HG02759 (cell line): ENCODE measurements at regions not wholly inside any gene's neighbourhood (a gene's known extent, or its start where the extent isn't known, plus 50 kb on each side); places are given as distances from the start of the nearest gene placed in this dataset.
"Not testable (repeated sequence)": the region's sequence is repeated elsewhere in the genome, so short reads cannot be mapped to it uniquely, and the experiment has no call there.

ENCODE experiments used
- ATAC-seq: cut with Tn5 transposase; IDR thresholded peaks from one replicate; pipeline ENCODE4 v1.9.1; 2021; ENCODE audit warnings: mild to moderate bottlenecking, moderate library complexity; ENCODE audit not compliant: unreplicated experiment

DNA sequence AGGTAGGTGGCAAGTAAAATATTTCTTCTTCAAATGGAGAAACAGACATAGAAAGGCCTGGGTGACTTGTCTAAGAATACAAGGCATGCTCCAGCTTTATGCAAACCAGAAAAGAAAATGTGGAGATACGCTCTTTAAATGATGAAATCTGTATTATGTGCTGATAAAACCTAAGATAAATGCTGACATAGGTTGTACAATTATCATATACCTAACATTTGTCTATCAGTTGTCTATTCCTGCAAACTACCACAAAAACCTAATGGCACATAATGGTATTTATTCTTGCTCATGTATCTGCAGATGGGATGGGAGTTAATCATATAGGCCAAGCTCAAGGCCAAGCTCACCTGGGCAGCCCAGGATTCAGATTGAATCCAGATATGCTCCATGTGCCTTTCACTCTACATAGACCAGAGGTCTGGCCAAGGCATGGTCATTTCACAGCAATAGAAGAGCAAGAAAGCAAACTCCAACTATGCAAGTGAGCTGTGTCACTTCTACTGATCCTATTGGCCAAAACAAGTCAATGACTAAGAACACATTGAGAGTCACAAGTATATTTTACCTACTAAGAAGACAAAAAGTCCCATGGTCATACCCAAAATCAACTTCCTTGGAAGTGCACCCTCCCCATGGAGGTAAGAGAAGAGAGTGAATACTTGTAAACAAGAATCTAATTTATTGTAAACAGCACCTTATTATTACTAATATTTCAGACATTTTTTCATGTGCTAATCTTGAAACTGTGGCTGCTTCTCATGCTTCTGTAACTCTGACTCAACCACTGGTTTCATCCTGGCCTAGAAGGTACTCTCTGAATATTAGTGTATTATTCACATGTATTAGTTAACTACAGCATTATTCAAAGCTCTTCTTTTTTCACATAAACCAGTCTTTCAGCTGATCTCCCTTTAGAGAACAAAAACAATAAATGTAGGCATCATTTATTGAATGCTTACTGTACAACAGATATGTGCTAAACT lies 270.7 kb upstream of the SOX9 start:
- ATAC-seq = no peak

GRCh38 chr17:71850812-71851211 lies 270.0 kb upstream of the SOX9 start:
- ATAC-seq = no peak

GRCh38 chr17:71855010-71855409 lies 265.8 kb upstream of the SOX9 start:
- no peak for ATAC-seq

GRCh38 chr17:71864755-71865154 lies 256.1 kb upstream of the SOX9 start:
- no peak for ATAC-seq

- no peak for ATAC-seq
These were observed 254.7 kb upstream of the SOX9 start for GRCh38 chr17:71866095-71866494.

- ATAC-seq = no peak
These were observed 251.5 kb upstream of the SOX9 start for GRCh38 chr17:71869293-71869692.

DNA sequence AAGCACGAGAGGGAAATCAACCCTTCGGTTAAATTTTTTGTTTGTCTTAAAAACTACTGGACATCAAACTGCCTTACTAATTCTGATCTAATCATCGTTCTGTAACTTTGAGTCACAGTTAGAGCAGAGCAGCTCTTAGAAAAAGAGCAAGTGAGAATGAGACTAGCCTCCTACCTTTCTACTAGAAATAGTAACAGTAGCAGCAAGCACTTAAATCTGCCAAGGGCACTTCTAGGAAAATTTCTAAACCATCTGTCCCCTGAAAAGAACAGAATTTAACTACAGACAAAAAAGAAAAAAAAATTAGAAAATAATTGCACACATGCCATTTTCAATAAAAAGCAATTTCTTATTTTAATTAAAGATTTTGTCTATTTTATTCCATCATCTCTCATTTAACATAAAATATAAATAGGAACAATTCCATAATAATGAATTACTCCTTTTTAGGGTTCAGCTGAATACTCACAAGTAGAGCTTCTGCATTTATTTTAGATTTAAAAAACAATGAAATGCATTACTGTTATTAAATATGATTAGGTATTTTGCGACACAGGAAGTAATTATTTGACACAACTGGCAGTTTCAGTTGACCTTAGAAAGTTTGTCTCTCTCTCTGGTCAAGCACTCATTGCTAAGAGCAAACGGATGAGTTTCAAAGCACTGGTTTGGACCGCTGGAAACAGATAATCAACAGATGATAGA lies 250.8 kb upstream of the SOX9 start:
- ATAC-seq = no peak

- no peak for ATAC-seq
These were observed 250.3 kb upstream of the SOX9 start for GRCh38 chr17:71870546-71870862.

GRCh38 chr17:71872843-71873485 lies 247.9 kb upstream of the SOX9 start:
- no peak for ATAC-seq

DNA sequence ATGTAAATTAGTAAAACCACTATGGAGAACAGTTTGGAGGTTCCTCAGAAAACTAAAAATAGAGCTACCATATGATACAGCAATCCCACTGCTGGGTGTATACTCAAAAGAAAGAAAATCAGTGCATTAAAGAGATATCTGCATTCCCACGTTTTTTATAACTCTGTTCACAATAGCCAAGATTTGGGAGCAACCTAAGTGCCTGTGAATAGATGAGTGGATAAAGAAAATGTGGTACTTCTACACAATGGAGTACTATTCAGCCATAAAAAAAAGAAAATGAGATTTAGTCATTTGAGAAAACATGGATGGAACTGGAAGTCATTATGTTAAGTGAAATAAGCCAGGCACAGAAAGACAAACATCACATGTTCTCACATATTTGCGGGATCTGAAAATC lies 246.0 kb upstream of the SOX9 start:
- ATAC-seq = not testable (repeated sequence)

- ATAC-seq = no peak
These were observed 242.5 kb upstream of the SOX9 start for GRCh38 chr17:71878271-71878670.

- no peak for ATAC-seq
These were observed 241.8 kb upstream of the SOX9 start for GRCh38 chr17:71878998-71879397.

DNA sequence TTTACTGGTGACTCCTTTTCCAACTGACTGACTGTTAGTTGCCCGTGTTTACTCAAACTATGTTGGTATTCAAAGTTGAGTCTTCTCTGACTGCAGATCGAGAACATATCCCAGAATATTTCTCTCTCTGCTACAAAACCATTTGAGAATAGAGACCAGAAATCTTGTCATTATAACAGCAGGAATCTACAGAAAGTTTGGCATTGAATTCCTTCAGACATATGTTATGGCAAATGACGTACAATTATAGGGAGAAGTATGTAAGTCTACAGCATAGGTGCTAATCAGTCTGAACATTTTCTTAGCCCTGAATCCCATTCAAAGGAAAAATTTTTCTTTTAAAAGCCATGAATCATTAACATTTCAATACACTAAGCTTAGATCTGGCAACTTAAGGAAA lies 239.8 kb upstream of the SOX9 start:
- no peak for ATAC-seq

GRCh38 chr17:71881581-71881980 lies 239.2 kb upstream of the SOX9 start:
- no peak for ATAC-seq

- ATAC-seq = no peak
These were observed 237.6 kb upstream of the SOX9 start for GRCh38 chr17:71883258-71883657.

- ATAC-seq = no peak
These were observed 237.0 kb upstream of the SOX9 start for GRCh38 chr17:71883845-71884244.

- no peak for ATAC-seq
These were observed 235.2 kb upstream of the SOX9 start for GRCh38 chr17:71885662-71886061.

DNA sequence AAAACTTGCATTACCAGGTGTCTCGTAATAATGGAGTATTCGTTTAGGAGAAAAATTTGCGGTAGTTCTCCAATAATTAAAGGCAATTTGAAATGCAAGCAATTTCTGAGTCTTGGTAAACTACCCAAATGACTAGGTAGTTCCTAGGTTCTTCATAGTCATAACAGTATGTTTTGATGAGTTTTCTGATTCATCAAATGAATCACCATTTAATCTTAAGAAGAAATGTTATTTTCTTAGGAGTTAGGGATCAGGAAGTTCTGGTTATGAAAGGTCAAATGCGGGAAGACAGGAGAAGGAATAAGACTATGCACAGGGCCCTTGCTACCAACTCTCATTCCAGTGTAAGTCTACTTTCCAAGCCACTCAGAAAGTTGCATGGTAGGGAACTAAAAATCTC lies 221.5 kb upstream of the SOX9 start:
- no peak for ATAC-seq

GRCh38 chr17:71900621-71901229 lies 220.1 kb upstream of the SOX9 start:
- no peak for ATAC-seq

- ATAC-seq = no peak
These were observed 217.8 kb upstream of the SOX9 start for GRCh38 chr17:71902894-71903506.
